Astrocyte (in vitro differentiated cells and primary cell): ENCODE measurements at regions not wholly inside any gene's neighbourhood (a gene's known extent, or its start where the extent isn't known, plus 50 kb on each side); places are given as distances from the start of the nearest gene placed in this dataset.

Source experiments
- CTCF ChIP-seq: IDR thresholded peaks from 2 replicates; pipeline ENCODE4 v1.5.1; 2011; ENCODE audit warnings: low read depth, mild to moderate bottlenecking, inconsistent platforms, low read length, moderate library complexity; ENCODE audit not compliant: insufficient read depth
- EZH2 ChIP-seq: IDR thresholded peaks from 2 replicates; pipeline ENCODE4 v1.6.1; 2012; ENCODE audit warnings: mild to moderate bottlenecking, low read length, inconsistent platforms; ENCODE audit not compliant: insufficient read depth

- TF ChIP-seq CTCF (no peak), EZH2 (no peak)
These were observed 428.4 kb upstream of the MPDZ start for GRCh38 chr9:13707612-13708576.
